SK-N-SH (cell line): ENCODE measurements at regions not wholly inside any gene's neighbourhood (a gene's known extent, or its start where the extent isn't known, plus 50 kb on each side); places are given as distances from the start of the nearest gene placed in this dataset.

ENCODE experiments used
- CHD2 ChIP-seq: fragments of 150-350 bp; IDR thresholded peaks from 2 replicates; pipeline ENCODE4 v1.6.1; 2018; ENCODE audit warnings: low read length; ENCODE audit not compliant: partially characterized antibody
- CTCF ChIP-seq: fragments of 200-600 bp; sonication (generic); IDR thresholded peaks from 2 replicates; pipeline ENCODE4 v1.6.1; 2017; ENCODE audit warnings: antibody characterized with exemption, mild to moderate bottlenecking, moderate library complexity
- EP300 ChIP-seq, 2 experiments: IDR thresholded peaks; 2 replicates each; pipeline versions ENCODE4 v1.4.0 to v1.6.1; 2012; ENCODE audit warnings: borderline replicate concordance in 1 of 2, low read depth in 1 of 2, low read length in 1 of 2
- EZH2phosphoT487 ChIP-seq: fragments of 200-600 bp; sonication (generic); IDR thresholded peaks from 2 replicates; pipeline ENCODE4 v1.6.1; 2017; ENCODE audit warnings: low read depth, mixed run types, mild to moderate bottlenecking, antibody characterized with exemption, moderate library complexity, borderline replicate concordance
- FOXM1 ChIP-seq: IDR thresholded peaks from 2 replicates; pipeline ENCODE4 v1.4.0; 2012; ENCODE audit warnings: low read depth, mild to moderate bottlenecking
- MAX ChIP-seq: IDR thresholded peaks from 2 replicates; pipeline ENCODE4 v1.4.0; 2012; ENCODE audit warnings: low read depth
- MXI1 ChIP-seq: IDR thresholded peaks from 2 replicates; pipeline ENCODE4 v1.6.1; 2012; ENCODE audit warnings: mild to moderate bottlenecking, low read depth, low read length, improper control_type of control experiment
- RAD21 ChIP-seq: IDR thresholded peaks from 2 replicates; pipeline ENCODE4 v1.6.1; 2012; ENCODE audit warnings: mild to moderate bottlenecking, low read length
- REST ChIP-seq: IDR thresholded peaks from 2 replicates; pipeline ENCODE4 v1.6.1; 2012; ENCODE audit warnings: mild to moderate bottlenecking, low read depth, low read length, moderate library complexity
- SIN3A ChIP-seq: IDR thresholded peaks from 2 replicates; pipeline ENCODE4 v1.6.1; 2012; ENCODE audit warnings: low read depth, mild to moderate bottlenecking, low read length, moderate library complexity, borderline replicate concordance
- SMC3 ChIP-seq: IDR thresholded peaks from 2 replicates; pipeline ENCODE4 v1.6.1; 2012; ENCODE audit warnings: low read depth, low read length, improper control_type of control experiment

- TF ChIP-seq CTCF = no peak
- no peak for TF ChIP-seq CHD2
- TF ChIP-seq MAX = no peak
- TF ChIP-seq REST = no peak
- TF ChIP-seq MXI1 = no peak
- no peak for TF ChIP-seq SMC3
- TF ChIP-seq SIN3A = no peak
- no peak for TF ChIP-seq RAD21
- no peak for TF ChIP-seq FOXM1
- TF ChIP-seq EZH2phosphoT487 = no peak
- TF ChIP-seq EP300 (IDR thresholded peaks at IDR 0.05; ENCODE audit: borderline replicate concordance in 1 of 2, low read depth in 1 of 2, low read length in 1 of 2) = no peak
Observed at GRCh38 chr19:27618006-27618405, 1594.9 kb downstream of the UQCRFS1 start.
